Bronchial epithelial cell (primary cell): ENCODE measurements at regions not wholly inside any gene's neighbourhood (a gene's known extent, or its start where the extent isn't known, plus 50 kb on each side); places are given as distances from the start of the nearest gene placed in this dataset.
A peak's percentile ranks its signal among the peaks of the same experiment; 100 is the strongest.

ENCODE experiments used
- DNase-seq: peaks from one replicate; pipeline ENCODE4 v3.0.0-alpha.2; 2010; ENCODE audit warnings: low read depth
- FAIRE-seq: peaks from 2 replicates; lab custom pipeline; 2011; peaks lifted over from hg19 to GRCh38; lab: Jason Lieb, UNC
- H3K27me3 ChIP-seq: 2 replicates; pipeline ENCODE4 v1.5.1; 2011; ENCODE audit warnings: low read length; ENCODE audit not compliant: control insufficient read depth, insufficient read depth
- H3K36me3 ChIP-seq: 2 replicates; pipeline ENCODE4 v1.5.1; 2011; ENCODE audit warnings: low read length; ENCODE audit not compliant: control insufficient read depth, insufficient read depth
- H3K4me3 ChIP-seq: 2 replicates; pipeline ENCODE4 v1.5.1; 2011; ENCODE audit warnings: mild to moderate bottlenecking, low read depth, low read length, control low read depth
- TF ChIP-seq, protein P1 (sequence below): IDR thresholded peaks from 2 replicates; pipeline ENCODE4 v1.5.1; 2011; ENCODE audit warnings: mild to moderate bottlenecking, moderate library complexity, low read length, control low read depth, inconsistent platforms; ENCODE audit not compliant: insufficient read depth, severe bottlenecking

DNA sequence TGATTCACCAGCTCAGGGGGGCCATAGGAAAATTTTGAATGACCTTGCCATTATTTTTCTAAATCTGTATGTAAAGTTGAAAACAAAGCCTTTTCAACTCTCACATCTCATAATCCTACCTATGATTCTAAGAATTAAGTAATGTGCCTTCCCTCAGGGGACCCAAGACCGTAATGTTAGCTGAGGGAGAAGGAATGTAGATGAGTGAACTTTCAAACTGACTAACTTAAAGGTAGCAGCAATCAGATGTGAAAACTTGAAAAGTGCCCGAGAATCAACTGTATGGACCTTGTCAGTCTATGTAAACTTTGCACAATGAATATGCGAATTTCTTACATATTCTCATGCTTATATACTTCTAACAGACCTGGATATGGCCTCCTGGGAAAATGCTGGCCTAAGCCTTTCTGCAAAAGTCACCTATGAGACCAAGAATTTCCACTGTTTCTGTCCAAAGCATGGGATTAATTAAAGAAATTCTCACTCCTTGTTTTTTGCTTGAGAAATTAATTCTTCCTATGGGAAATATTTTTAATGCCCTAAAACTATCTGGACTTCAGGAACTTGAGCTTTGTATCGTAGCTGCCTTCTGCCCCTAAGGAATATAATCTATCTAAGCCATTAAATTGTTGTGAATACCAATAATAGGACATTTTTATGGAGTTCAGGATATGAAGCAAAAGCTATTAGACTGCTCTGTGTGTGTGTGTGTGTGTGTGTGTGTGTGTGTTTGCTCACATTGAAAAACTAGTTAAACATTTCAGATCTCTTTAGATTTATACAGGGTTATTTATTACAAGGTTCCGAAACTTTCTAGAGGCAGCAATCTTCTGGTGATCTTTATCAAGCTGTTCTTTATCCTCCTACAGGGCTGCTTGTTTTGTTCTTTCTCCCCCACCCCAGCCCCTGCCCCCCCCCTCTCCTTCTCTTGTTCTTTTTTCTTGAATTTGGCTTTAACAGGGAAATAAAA, 169.1 kb upstream of the CLINT1 start:
- FAIRE-seq (no peak), DNase-seq (no peak)
- no peaks in the 10 kb centered on the region for H3K36me3 ChIP-seq
- H3K27me3 ChIP-seq, result no peaks in the 10 kb centered on the region
- no peak overlapping the region for H3K4me3 ChIP-seq
- TF ChIP-seq, protein P1, sequence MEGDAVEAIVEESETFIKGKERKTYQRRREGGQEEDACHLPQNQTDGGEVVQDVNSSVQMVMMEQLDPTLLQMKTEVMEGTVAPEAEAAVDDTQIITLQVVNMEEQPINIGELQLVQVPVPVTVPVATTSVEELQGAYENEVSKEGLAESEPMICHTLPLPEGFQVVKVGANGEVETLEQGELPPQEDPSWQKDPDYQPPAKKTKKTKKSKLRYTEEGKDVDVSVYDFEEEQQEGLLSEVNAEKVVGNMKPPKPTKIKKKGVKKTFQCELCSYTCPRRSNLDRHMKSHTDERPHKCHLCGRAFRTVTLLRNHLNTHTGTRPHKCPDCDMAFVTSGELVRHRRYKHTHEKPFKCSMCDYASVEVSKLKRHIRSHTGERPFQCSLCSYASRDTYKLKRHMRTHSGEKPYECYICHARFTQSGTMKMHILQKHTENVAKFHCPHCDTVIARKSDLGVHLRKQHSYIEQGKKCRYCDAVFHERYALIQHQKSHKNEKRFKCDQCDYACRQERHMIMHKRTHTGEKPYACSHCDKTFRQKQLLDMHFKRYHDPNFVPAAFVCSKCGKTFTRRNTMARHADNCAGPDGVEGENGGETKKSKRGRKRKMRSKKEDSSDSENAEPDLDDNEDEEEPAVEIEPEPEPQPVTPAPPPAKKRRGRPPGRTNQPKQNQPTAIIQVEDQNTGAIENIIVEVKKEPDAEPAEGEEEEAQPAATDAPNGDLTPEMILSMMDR, result no peak

DNA sequence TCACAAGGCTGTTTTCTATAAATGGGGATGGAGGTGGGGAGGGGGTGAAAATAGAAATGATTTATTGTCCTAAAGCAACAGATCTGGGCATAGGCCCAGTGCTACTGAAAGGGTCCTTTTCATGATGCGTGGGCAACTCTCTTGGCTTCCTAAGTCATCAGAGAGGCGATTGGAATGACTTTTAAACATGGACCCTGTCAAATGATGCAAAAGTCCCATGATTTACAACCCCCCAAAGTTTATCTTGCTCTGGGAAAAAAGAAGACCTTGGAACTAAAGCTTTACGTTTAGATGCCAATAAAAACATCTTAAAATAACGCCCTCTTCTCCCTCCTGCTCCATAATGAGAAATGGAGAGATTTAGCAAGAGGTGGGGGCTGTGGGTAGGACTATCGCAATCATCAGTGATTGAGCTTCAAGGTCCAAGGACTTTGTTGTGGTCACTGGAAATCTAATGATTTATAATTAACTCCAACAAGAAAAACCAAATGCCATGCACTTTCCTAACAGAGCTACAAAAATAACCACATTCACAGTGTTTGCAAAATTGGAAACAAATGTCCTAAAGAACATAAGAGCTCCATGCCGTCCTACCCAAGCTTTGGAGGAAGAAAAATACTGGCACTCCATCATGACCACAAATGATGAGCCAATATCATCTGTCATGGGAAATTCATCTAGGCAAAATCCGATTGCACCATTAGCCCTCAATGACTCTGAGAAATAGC, 167.5 kb upstream of the CLINT1 start:
- FAIRE-seq (peak; percentile 23), DNase-seq (no peak)
- H3K36me3 ChIP-seq, result no peaks in the 10 kb centered on the region
- TF ChIP-seq, protein P1, result no peak
- H3K27me3 ChIP-seq, result no peaks in the 10 kb centered on the region
- H3K4me3 ChIP-seq, result no peak overlapping the region

DNA sequence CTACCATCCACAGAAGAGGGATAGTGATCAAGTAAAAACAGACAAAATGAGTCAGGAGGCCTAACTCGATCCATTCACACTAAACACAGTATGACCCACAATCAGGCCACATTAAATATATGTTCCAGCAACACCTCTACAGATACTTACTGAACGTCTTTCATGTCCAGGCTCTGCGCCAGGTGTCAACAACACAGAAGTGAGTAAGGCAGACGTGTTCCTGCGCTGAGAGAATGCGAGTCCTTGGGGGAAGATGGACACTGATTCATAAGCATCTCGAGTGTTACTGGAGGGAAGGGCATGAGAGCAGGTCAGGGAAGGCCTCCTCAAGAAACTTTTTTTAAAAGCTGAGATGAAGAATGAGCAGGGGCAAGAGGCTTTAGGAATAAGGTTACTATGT, 164.3 kb upstream of the CLINT1 start:
- FAIRE-seq, result peak; percentile 81

DNA sequence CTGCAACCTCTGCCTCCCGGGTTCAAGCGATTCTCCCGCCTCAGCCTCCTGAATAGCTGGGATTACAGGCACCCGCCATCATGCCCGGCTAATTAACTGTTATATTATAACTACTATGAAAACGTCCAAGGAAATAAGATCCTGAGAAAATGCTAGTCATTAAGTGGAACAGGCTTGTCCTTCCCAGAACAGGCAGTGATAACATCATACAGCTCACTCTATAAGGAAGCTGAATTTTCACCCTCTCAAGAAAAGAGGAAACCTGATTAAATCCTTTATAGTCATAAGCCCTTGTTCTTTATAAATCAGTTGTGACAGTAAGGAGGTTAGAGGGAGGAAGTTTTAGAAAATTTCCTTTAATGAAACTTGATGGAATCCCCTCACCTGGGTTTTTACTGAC, 163.9 kb upstream of the CLINT1 start:
- no peaks in the 10 kb centered on the region for H3K27me3 ChIP-seq
- DNase-seq (no peak), FAIRE-seq (no peak)
- H3K4me3 ChIP-seq, result no peak overlapping the region
- TF ChIP-seq, protein P1, result no peak
- no peaks in the 10 kb centered on the region for H3K36me3 ChIP-seq

More for the DNA sequence above, 164.3 kb upstream of the CLINT1 start:
- Histone ChIP-seq H3K4me3 (no peak overlapping the region), H3K27me3 (no peaks in the 10 kb centered on the region), H3K36me3 (no peaks in the 10 kb centered on the region)
- DNase-seq, result peak; percentile 92
- TF ChIP-seq, protein P1, result no peak

DNA sequence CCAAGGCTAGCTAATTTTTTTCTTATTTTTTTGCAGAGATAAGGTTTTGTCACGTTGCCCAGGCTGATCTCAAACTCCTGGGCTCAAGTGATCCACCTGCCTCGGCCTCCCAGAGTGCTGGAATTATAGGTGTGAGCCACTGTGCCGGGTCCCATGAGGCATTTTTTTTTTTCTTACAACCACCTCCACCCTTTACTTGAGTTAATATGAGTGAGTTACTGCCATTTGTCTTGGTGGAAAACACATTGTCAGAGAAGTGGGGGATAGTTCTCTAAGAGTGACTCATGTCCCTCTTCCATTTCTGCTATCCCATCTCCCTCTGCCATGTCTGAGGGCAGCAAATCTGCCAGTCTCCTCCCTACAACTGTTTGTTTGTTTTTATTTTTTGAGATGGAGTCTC, 163.4 kb upstream of the CLINT1 start:
- no peak for DNase-seq
- TF ChIP-seq, protein P1, result no peak

More for the DNA sequence above, 163.4 kb upstream of the CLINT1 start:
- Histone ChIP-seq H3K27me3 (no peaks in the 10 kb centered on the region), H3K36me3 (no peaks in the 10 kb centered on the region), H3K4me3 (no peak overlapping the region)
- FAIRE-seq, result no peak
